Mesenchymal stem cell (in vitro differentiated cells and primary cell): ENCODE measurements at regions not wholly inside any gene's neighbourhood (a gene's known extent, or its start where the extent isn't known, plus 50 kb on each side); places are given as distances from the start of the nearest gene placed in this dataset.

Experiments used
- DNase-seq: peaks from one replicate; pipeline ENCODE4 v3.0.0-alpha.2; 2013
- H2AFZ ChIP-seq: one replicate; pipeline ENCODE4 v1.6.1; 2013; ENCODE audit warnings: low read depth, mild to moderate bottlenecking, control low read depth, inconsistent platforms, low read length, moderate library complexity
- H2AK5ac ChIP-seq: 2 replicates; pipeline ENCODE4 v1.6.1; 2013; ENCODE audit warnings: low read length, moderate library complexity, mild to moderate bottlenecking, inconsistent platforms; ENCODE audit not compliant: severe bottlenecking
- H2BK120ac ChIP-seq: one replicate; pipeline ENCODE4 v1.6.1; 2013; ENCODE audit warnings: low read depth, mild to moderate bottlenecking, inconsistent platforms, low read length, moderate library complexity
- H2BK12ac ChIP-seq, 2 experiments: one replicate each; pipeline ENCODE4 v1.6.1; 2013; ENCODE audit warnings: inconsistent platforms in 2 of 2, low read length in 2 of 2, mild to moderate bottlenecking in 2 of 2, moderate library complexity in 2 of 2, control low read depth in 1 of 2
- H2BK15ac ChIP-seq: one replicate; pipeline ENCODE4 v1.6.1; 2013; ENCODE audit warnings: mild to moderate bottlenecking, low read depth, inconsistent platforms; ENCODE audit not compliant: poor library complexity, severe bottlenecking
- H2BK5ac ChIP-seq: 2 replicates; pipeline ENCODE4 v1.6.1; 2013; ENCODE audit warnings: low read depth, mild to moderate bottlenecking, low read length, control low read depth, inconsistent platforms; ENCODE audit not compliant: poor library complexity, severe bottlenecking
- H3K14ac ChIP-seq, 2 experiments: one replicate each; pipeline ENCODE4 v1.6.1; 2013; ENCODE audit warnings: inconsistent platforms in 2 of 2, low read length in 2 of 2, control low read depth in 1 of 2, mild to moderate bottlenecking in 1 of 2, moderate library complexity in 1 of 2
- H3K18ac ChIP-seq, 2 experiments: one replicate each; pipeline ENCODE4 v1.6.1; 2013; ENCODE audit warnings: inconsistent platforms in 2 of 2, low read length in 2 of 2, control low read depth in 1 of 2, low read depth in 1 of 2, mild to moderate bottlenecking in 1 of 2
- H3K23ac ChIP-seq, 2 experiments: one replicate each; pipeline ENCODE4 v1.6.1; 2013; ENCODE audit warnings: inconsistent platforms in 2 of 2, low read length in 2 of 2, mild to moderate bottlenecking in 2 of 2, moderate library complexity in 2 of 2, control low read depth in 1 of 2
- H3K27ac ChIP-seq: 2 replicates; pipeline ENCODE4 v1.5.1; 2013; ENCODE audit warnings: mild to moderate bottlenecking, moderate library complexity, low read length, control low read depth, inconsistent platforms; ENCODE audit not compliant: poor library complexity, severe bottlenecking
- H3K27me3 ChIP-seq, 2 experiments: 2 replicates each; pipeline versions ENCODE4 v1.6.1 to v1.7.0; 2013; ENCODE audit warnings: low read length in 2 of 2, mild to moderate bottlenecking in 2 of 2, moderate library complexity in 2 of 2, control low read depth in 1 of 2, inconsistent platforms in 1 of 2; ENCODE audit not compliant: control insufficient read depth in 1 of 2, insufficient read depth in 1 of 2
- H3K36me3 ChIP-seq, 2 experiments: 2 replicates each; pipeline versions ENCODE4 v1.6.1 to v1.7.0; 2013; ENCODE audit warnings: low read length in 2 of 2, control low read depth in 1 of 2, inconsistent platforms in 1 of 2, low read depth in 1 of 2, mild to moderate bottlenecking in 1 of 2; ENCODE audit not compliant: insufficient read depth in 2 of 2, control insufficient read depth in 1 of 2
- H3K4ac ChIP-seq, 2 experiments: one replicate each; pipeline ENCODE4 v1.6.1; 2013; ENCODE audit warnings: inconsistent platforms in 2 of 2, low read length in 2 of 2, mild to moderate bottlenecking in 2 of 2, moderate library complexity in 2 of 2, control low read depth in 1 of 2, low read depth in 1 of 2
- H3K4me1 ChIP-seq: 2 replicates; pipeline ENCODE4 v1.6.1; 2013; ENCODE audit warnings: low read depth, low read length, control low read depth; ENCODE audit not compliant: control insufficient read depth, insufficient read depth
- H3K4me2 ChIP-seq: 2 replicates; pipeline ENCODE4 v1.6.1; 2013; ENCODE audit warnings: low read length, mild to moderate bottlenecking, inconsistent platforms; ENCODE audit not compliant: poor library complexity, severe bottlenecking
- H3K4me3 ChIP-seq, 2 experiments: 2 replicates each; pipeline versions ENCODE4 v1.5.1 to v1.7.0; 2013; ENCODE audit warnings: low read length in 2 of 2, mild to moderate bottlenecking in 2 of 2, control low read depth in 1 of 2, low read depth in 1 of 2; ENCODE audit not compliant: insufficient read depth in 1 of 2
- H3K79me1 ChIP-seq: replicated peaks from 2 replicates; pipeline ENCODE4 v1.6.1; 2013; ENCODE audit warnings: mild to moderate bottlenecking, control low read depth, low read length, inconsistent platforms; ENCODE audit not compliant: poor library complexity, severe bottlenecking
- H3K9ac ChIP-seq: 2 replicates; pipeline ENCODE4 v1.7.0; 2013; ENCODE audit warnings: mild to moderate bottlenecking, low read length, moderate library complexity
- H3K9me3 ChIP-seq: 2 replicates; pipeline ENCODE4 v1.7.0; 2013; ENCODE audit warnings: mild to moderate bottlenecking, low read length; ENCODE audit not compliant: control insufficient read depth
- H4K8ac ChIP-seq: one replicate; pipeline ENCODE4 v1.6.1; 2013; ENCODE audit warnings: inconsistent platforms, mild to moderate bottlenecking, low read length, moderate library complexity
- H4K91ac ChIP-seq: one replicate; pipeline ENCODE4 v1.6.1; 2013; ENCODE audit warnings: mild to moderate bottlenecking, low read length, inconsistent platforms
- WGBS: methylation state at CpG from one replicate; pipeline ENCODE4 v1.1.7; 2013; ENCODE audit warnings: mixed read lengths; 5-methylcytosine and 5-hydroxymethylcytosine counted together

GRCh38 chr5:159644053-159644452, 272.2 kb upstream of the ADRA1B start:
- 38% methylated on average over 1 of the region's 1 CpG for WGBS
- Histone ChIP-seq H3K14ac (no peak overlapping the region), H3K4ac (no peak overlapping the region), H3K4me3 (no peak overlapping the region), H3K4me2 (no peak overlapping the region), H2BK15ac (no peak overlapping the region), H2AFZ (no peak overlapping the region), H2BK120ac (no peak overlapping the region), H3K79me1 (no peaks in the 10 kb centered on the region), H2BK12ac (no peak overlapping the region), H3K27ac (no peak overlapping the region), H3K18ac (no peak overlapping the region), H4K8ac (no peak overlapping the region), H3K36me3 (no peaks in the 10 kb centered on the region), H3K4me1 (peaks cover 2% of the 10 kb centered on the region), H4K91ac (no peak overlapping the region), H3K9me3 (no peaks in the 10 kb centered on the region), H3K23ac (no peak overlapping the region), H2AK5ac (no peak overlapping the region), H3K27me3 (peaks cover 8 to 30% of the 10 kb centered on the region in 2 experiments), H2BK5ac (no peak overlapping the region), H3K9ac (no peak overlapping the region)
- DNase-seq: no peak

GRCh38 chr5:159645179-159645846, 271.0 kb upstream of the ADRA1B start:
- no peak overlapping the region for H3K4me2 ChIP-seq
- no peak overlapping the region for H4K8ac ChIP-seq
- H2BK120ac ChIP-seq: no peak overlapping the region
- H2BK5ac ChIP-seq: no peak overlapping the region
- H3K9me3 ChIP-seq: no peaks in the 10 kb centered on the region
- H3K36me3 ChIP-seq: no peaks in the 10 kb centered on the region
- H2BK12ac ChIP-seq: no peak overlapping the region
- no peak overlapping the region for H2BK15ac ChIP-seq
- no peaks in the 10 kb centered on the region for H3K79me1 ChIP-seq
- H2AK5ac ChIP-seq: no peak overlapping the region
- no peak overlapping the region for H3K18ac ChIP-seq
- WGBS: 76% methylated on average over 4 of the region's 7 CpGs
- no peak overlapping the region for H3K27ac ChIP-seq
- no peak overlapping the region for H3K4me3 ChIP-seq
- H3K23ac ChIP-seq: no peak overlapping the region
- H3K4me1 ChIP-seq: peaks cover 2% of the 10 kb centered on the region
- no peak overlapping the region for H3K4ac ChIP-seq
- H3K27me3 ChIP-seq: peaks cover 8 to 29% of the 10 kb centered on the region in 2 experiments
- no peak for DNase-seq
- no peak overlapping the region for H3K9ac ChIP-seq
- no peak overlapping the region for H4K91ac ChIP-seq
- no peak overlapping the region for H3K14ac ChIP-seq
- H2AFZ ChIP-seq: no peak overlapping the region

GRCh38 chr5:159650803-159651202, 265.5 kb upstream of the ADRA1B start:
- Histone ChIP-seq H3K79me1 (no peaks in the 10 kb centered on the region), H3K4me3 (no peak overlapping the region), H3K9ac (no peak overlapping the region), H3K27ac (no peak overlapping the region), H2BK15ac (no peak overlapping the region), H2BK12ac (no peak overlapping the region), H3K4me2 (no peak overlapping the region), H2BK120ac (no peak overlapping the region), H3K27me3 (peaks cover 3 to 14% of the 10 kb centered on the region in 2 experiments), H2AK5ac (no peak overlapping the region), H3K36me3 (no peaks in the 10 kb centered on the region), H3K4me1 (no peaks in the 10 kb centered on the region), H4K8ac (no peak overlapping the region), H3K4ac (no peak overlapping the region), H3K18ac (no peak overlapping the region), H4K91ac (no peak overlapping the region), H2BK5ac (no peak overlapping the region), H3K23ac (no peak overlapping the region), H3K9me3 (no peaks in the 10 kb centered on the region), H3K14ac (no peak overlapping the region), H2AFZ (no peak overlapping the region)
- DNase-seq: no peak
- 77% methylated on average over 2 of the region's 2 CpGs for WGBS

- no peak overlapping the region for H2AFZ ChIP-seq
These were observed 260.4 kb upstream of the ADRA1B start for GRCh38 chr5:159655757-159656409.

More at GRCh38 chr5:159655757-159656409, 260.4 kb upstream of the ADRA1B start:
- Histone ChIP-seq H3K18ac (no peak overlapping the region), H3K36me3 (no peaks in the 10 kb centered on the region), H3K9me3 (no peaks in the 10 kb centered on the region), H2BK15ac (no peak overlapping the region), H2AK5ac (no peak overlapping the region), H3K4me1 (no peaks in the 10 kb centered on the region), H3K9ac (no peak overlapping the region), H2BK12ac (no peak overlapping the region), H2BK5ac (no peak overlapping the region), H3K27ac (no peak overlapping the region), H4K91ac (no peak overlapping the region), H3K79me1 (no peaks in the 10 kb centered on the region), H3K27me3 (peaks cover 0 to 19% of the 10 kb centered on the region in 2 experiments), H3K23ac (no peak overlapping the region), H3K14ac (no peak overlapping the region), H3K4me2 (no peak overlapping the region), H4K8ac (no peak overlapping the region), H3K4me3 (no peak overlapping the region), H3K4ac (no peak overlapping the region), H2BK120ac (no peak overlapping the region)
- no peak for DNase-seq
- 79% methylated on average over 2 of the region's 3 CpGs for WGBS
